Cardiac fibroblast (primary cell): ENCODE measurements at regions not wholly inside any gene's neighbourhood (a gene's known extent, or its start where the extent isn't known, plus 50 kb on each side); places are given as distances from the start of the nearest gene placed in this dataset.
A peak's percentile ranks its signal among the peaks of the same experiment; 100 is the strongest.

Source experiments
- DNase-seq, 2 donors: peaks; one replicate each; pipeline versions ENCODE4 v3.0.0 to v3.0.0-alpha.2; 2010; ENCODE audit warnings: low read depth in 2 of 2
- H3K4me3 ChIP-seq, 2 donors: replicated peaks in 1 of 2; 1 replicate in 1 of 2; 2 replicates in 1 of 2; pipeline ENCODE4 v1.5.1; 2011; ENCODE audit warnings: low read depth in 2 of 2, low read length in 2 of 2, mild to moderate bottlenecking in 2 of 2, moderate library complexity in 1 of 2
- CTCF ChIP-seq: IDR thresholded peaks from one replicate; pipeline ENCODE4 v1.5.1; 2011; ENCODE audit warnings: low read depth, mild to moderate bottlenecking, low read length, inconsistent platforms

- H3K4me3 ChIP-seq = no peak overlapping the region
- DNase-seq = no peak
- no peak for TF ChIP-seq CTCF
Observed at GRCh38 chrX:8232406-8232805, 61.3 kb upstream of the VCX2 start.

GRCh38 chrX:8233091-8233490 lies 62.0 kb upstream of the VCX2 start:
- no peak for TF ChIP-seq CTCF
- no peak overlapping the region for H3K4me3 ChIP-seq
- DNase-seq = peak; percentile 2 to 16

DNA sequence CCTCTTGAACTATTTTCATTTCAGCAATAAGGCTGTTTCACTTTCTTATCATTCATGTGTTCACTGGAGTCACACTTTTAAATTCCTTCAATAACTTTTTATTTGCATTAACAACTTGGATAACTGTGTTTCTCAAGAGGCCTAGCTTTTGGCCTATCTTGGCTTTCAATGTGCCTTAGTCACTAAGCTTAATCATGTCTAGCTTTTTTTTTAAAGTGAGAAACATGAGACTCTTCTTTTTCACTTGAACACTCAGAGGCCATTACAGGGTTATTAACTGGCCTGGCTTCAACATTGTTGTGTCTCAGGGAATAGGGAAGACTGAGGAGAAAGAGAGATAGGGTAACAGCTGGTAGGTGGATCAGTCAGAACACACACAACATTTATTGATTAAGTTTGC lies 64.0 kb upstream of the VCX2 start:
- TF ChIP-seq CTCF = no peak
- DNase-seq = peak; percentile 10 to 33

GRCh38 chrX:8237718-8238117 lies 66.7 kb upstream of the VCX2 start:
- no peak for DNase-seq
- no peak for TF ChIP-seq CTCF
- no peak overlapping the region for H3K4me3 ChIP-seq

More for the DNA sequence above, 64.0 kb upstream of the VCX2 start:
- H3K4me3 ChIP-seq = no peak overlapping the region

GRCh38 chrX:8242431-8243020 lies 71.5 kb upstream of the VCX2 start:
- H3K4me3 ChIP-seq = no peak overlapping the region
- no peak for TF ChIP-seq CTCF
- DNase-seq = peak in 1 of 2 donors; percentile 16

- TF ChIP-seq CTCF = no peak
- H3K4me3 ChIP-seq = no peak overlapping the region
- DNase-seq = no peak
Observed at GRCh38 chrX:8244301-8244700, 73.2 kb upstream of the VCX2 start.

DNA sequence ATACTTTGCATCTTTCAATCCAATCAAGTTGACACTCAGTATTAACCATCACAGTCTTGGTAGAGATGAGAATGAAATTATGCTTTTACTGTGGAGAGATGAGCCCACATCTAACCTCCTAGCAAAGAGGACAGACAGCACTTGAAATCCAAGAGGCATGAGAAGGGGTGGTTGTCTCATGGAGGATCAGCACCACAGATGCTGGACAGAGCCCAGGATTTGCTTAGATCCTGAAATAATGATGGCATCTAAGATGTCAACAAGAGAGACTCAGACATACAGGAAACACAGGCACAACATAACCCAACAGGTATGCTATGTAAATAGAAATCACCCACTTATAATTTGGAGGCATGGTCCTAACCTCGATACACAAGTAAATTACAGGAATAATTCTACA lies 74.3 kb upstream of the VCX2 start:
- DNase-seq = no peak
- no peak for TF ChIP-seq CTCF
- H3K4me3 ChIP-seq = no peak overlapping the region
